H1 (cell line): ENCODE measurements at regions not wholly inside any gene's neighbourhood (a gene's known extent, or its start where the extent isn't known, plus 50 kb on each side); places are given as distances from the start of the nearest gene placed in this dataset.

Experiments used
- CHD1 ChIP-seq: IDR thresholded peaks from 2 replicates; pipeline ENCODE4 v1.6.1; 2012; ENCODE audit warnings: low read depth, low read length, improper control_type of control experiment
- GABPA ChIP-seq: IDR thresholded peaks from 2 replicates; pipeline ENCODE4 v1.6.1; 2011; ENCODE audit warnings: mild to moderate bottlenecking, low read length, moderate library complexity, borderline replicate concordance; ENCODE audit not compliant: insufficient read depth
- JUN ChIP-seq: IDR thresholded peaks from 2 replicates; pipeline ENCODE4 v1.6.1; 2011; ENCODE audit warnings: low read depth, mild to moderate bottlenecking, improper control_type of control experiment, low read length
- PHF8 ChIP-seq: fragments of 200-600 bp; sonication (generic); conservative IDR thresholded peaks from 2 replicates; pipeline ENCODE4 v1.7.1; 2012; ENCODE audit warnings: low read depth, mild to moderate bottlenecking, inconsistent platforms, low read length, moderate library complexity
- RBBP5 ChIP-seq: IDR thresholded peaks from 2 replicates; pipeline ENCODE4 v1.7.1; 2012; ENCODE audit warnings: low read depth, mild to moderate bottlenecking, inconsistent platforms, low read length, moderate library complexity, borderline replicate concordance
- SIRT6 ChIP-seq: IDR thresholded peaks from one replicate; pipeline ENCODE4 v1.7.1; 2012; ENCODE audit warnings: low read length, inconsistent platforms

- TF ChIP-seq JUN, result no peak
- TF ChIP-seq GABPA, result no peak
- TF ChIP-seq SIRT6, result no peak
- TF ChIP-seq CHD1, result no peak
- no peak for TF ChIP-seq RBBP5
- no peak for TF ChIP-seq PHF8
These were observed 157.9 kb downstream of the RAP2B start (continued) for GRCh38 chr3:153319705-153320554.
